ENCODE measurements at regions not wholly inside any gene's neighbourhood (a gene's known extent, or its start where the extent isn't known, plus 50 kb on each side); places are given as distances from the start of the nearest gene placed in this dataset.
"Not testable (repeated sequence)": the region's sequence is repeated elsewhere in the genome, so short reads cannot be mapped to it uniquely, and the experiment has no call there.

- BruUV-seq (replicated peaks): no TSS peak
Observed at GRCh38 chr6:178119-178518, 114.2 kb upstream of the DUSP22 start.

GRCh38 chr6:178929-179328 lies 113.4 kb upstream of the DUSP22 start:
- peaks cover 38% of the 10 kb centered on the region for H3K4me1 ChIP-seq (ENCODE audit: insufficient read depth, low read length, poor library complexity, severe bottlenecking)
- BruUV-seq (replicated peaks); H4K20me1 ChIP-seq (ENCODE audit: insufficient read depth, low read length); H3K79me2 ChIP-seq (ENCODE audit: insufficient read depth, low read depth, low read length); H3K4me2 ChIP-seq (ENCODE audit: low read length); H3K9me3 ChIP-seq (ENCODE audit: low read length); H3K4me3 ChIP-seq (ENCODE audit: low read depth, low read length, poor library complexity, severe bottlenecking); intact Hi-C loops (cut with micrococcal nuclease; ENCODE audit: unreplicated experiment); DNase-seq (ENCODE audit: low spot score); H2AFZ ChIP-seq (ENCODE audit: low read length); H3K9me2 ChIP-seq (ENCODE audit: insufficient read depth, low read length); H3K36me3 ChIP-seq (ENCODE audit: insufficient read depth, low read length); H3K27ac ChIP-seq (ENCODE audit: low read depth, low read length, poor library complexity, severe bottlenecking): not testable (repeated sequence)
- ChIA-PET CTCF (ENCODE audit: unreplicated experiment) (interaction anchor here (0.6 kb wide), 1 partner anchor 24 kb away, joined by 4 read pairs; no protein-coding TSS in a partner anchor), POLR2A (interaction anchor here (0.7 to 1.8 kb wide), 4 partner anchors 10 to 527 kb away, joined by 3 to 10 read pairs (median 4); no protein-coding TSS in a partner anchor)

More at GRCh38 chr6:178119-178518, 114.2 kb upstream of the DUSP22 start:
- Histone ChIP-seq H3K27ac (ENCODE audit: low read depth, low read length, poor library complexity, severe bottlenecking) (no peak overlapping the region), H3K79me2 (ENCODE audit: insufficient read depth, low read depth, low read length) (no peaks in the 10 kb centered on the region), H3K36me3 (ENCODE audit: insufficient read depth, low read length) (no peaks in the 10 kb centered on the region), H3K4me3 (ENCODE audit: low read depth, low read length, poor library complexity, severe bottlenecking) (no peak overlapping the region), H3K4me2 (ENCODE audit: low read length) (no peak overlapping the region), H3K4me1 (ENCODE audit: insufficient read depth, low read length, poor library complexity, severe bottlenecking) (peaks cover 29% of the 10 kb centered on the region), H4K20me1 (ENCODE audit: insufficient read depth, low read length) (no peaks in the 10 kb centered on the region), H3K9me2 (ENCODE audit: insufficient read depth, low read length) (no peaks in the 10 kb centered on the region), H3K9me3 (ENCODE audit: low read length) (peaks cover 4% of the 10 kb centered on the region; the same call in 1 of the 2 replicates), H2AFZ (ENCODE audit: low read length) (no peak overlapping the region)
- TF ChIP-seq CTCF (conservative IDR thresholded peaks at IDR 0.05; ENCODE audit: low read length): no peak
- TF ChIP-seq EZH2phosphoT487 (IDR thresholded peaks at IDR 0.05; ENCODE audit: borderline replicate concordance, low read depth, low read length): no peak
- intact Hi-C loops (cut with micrococcal nuclease; ENCODE audit: unreplicated experiment): no loop called here
- ChIA-PET POLR2A (interaction anchor here (0.7 to 0.8 kb wide), 3 partner anchors 23 to 537 kb away, joined by 4 to 5 read pairs (median 4); no protein-coding TSS in a partner anchor), CTCF (ENCODE audit: unreplicated experiment) (no interaction called here)
- no peak for DNase-seq (ENCODE audit: low spot score)

- Histone ChIP-seq H3K4me3 (ENCODE audit: low read depth, low read length, poor library complexity, severe bottlenecking) (no peak overlapping the region), H2AFZ (ENCODE audit: low read length) (no peak overlapping the region), H3K9me3 (ENCODE audit: low read length) (peaks cover 3% of the 10 kb centered on the region; the same call in 1 of the 2 replicates), H3K36me3 (ENCODE audit: insufficient read depth, low read length) (no peaks in the 10 kb centered on the region), H3K9me2 (ENCODE audit: insufficient read depth, low read length) (no peaks in the 10 kb centered on the region), H3K79me2 (ENCODE audit: insufficient read depth, low read depth, low read length) (no peaks in the 10 kb centered on the region), H4K20me1 (ENCODE audit: insufficient read depth, low read length) (no peaks in the 10 kb centered on the region), H3K27ac (ENCODE audit: low read depth, low read length, poor library complexity, severe bottlenecking) (no peak overlapping the region), H3K4me1 (ENCODE audit: insufficient read depth, low read length, poor library complexity, severe bottlenecking) (peaks cover 43% of the 10 kb centered on the region), H3K4me2 (ENCODE audit: low read length) (no peak overlapping the region)
- TF ChIP-seq EZH2phosphoT487 (IDR thresholded peaks at IDR 0.05; ENCODE audit: borderline replicate concordance, low read depth, low read length) (no peak), CTCF (conservative IDR thresholded peaks at IDR 0.05; ENCODE audit: low read length) (no peak)
- DNase-seq (ENCODE audit: low spot score): no peak
- ChIA-PET POLR2A (interaction anchor here (1.2 to 1.8 kb wide), 6 partner anchors 10 to 227 kb away, joined by 3 to 10 read pairs (median 4); no protein-coding TSS in a partner anchor), CTCF (ENCODE audit: unreplicated experiment) (interaction anchor here (0.6 kb wide), 1 partner anchor 24 kb away, joined by 4 read pairs; no protein-coding TSS in a partner anchor)
- no TSS peak for BruUV-seq (replicated peaks)
- intact Hi-C loops (cut with micrococcal nuclease; ENCODE audit: unreplicated experiment): no loop called here
Observed at GRCh38 chr6:179340-179950, 112.8 kb upstream of the DUSP22 start.

- CTCF ChIA-PET (ENCODE audit: unreplicated experiment): interaction anchor here (1.0 to 1.3 kb wide), 3 partner anchors 9 to 181 kb away, joined by 3 read pairs; no protein-coding TSS in a partner anchor
- BruUV-seq (replicated peaks); H3K79me2 ChIP-seq (ENCODE audit: insufficient read depth, low read depth, low read length); H3K36me3 ChIP-seq (ENCODE audit: insufficient read depth, low read length); H3K9me2 ChIP-seq (ENCODE audit: insufficient read depth, low read length); DNase-seq (ENCODE audit: low spot score); H3K9me3 ChIP-seq (ENCODE audit: low read length); H4K20me1 ChIP-seq (ENCODE audit: insufficient read depth, low read length); H3K4me3 ChIP-seq (ENCODE audit: low read depth, low read length, poor library complexity, severe bottlenecking): not testable (repeated sequence)
- Histone ChIP-seq H3K27ac (ENCODE audit: low read depth, low read length, poor library complexity, severe bottlenecking) (peak overlapping the region; percentile 88), H3K4me1 (ENCODE audit: insufficient read depth, low read length, poor library complexity, severe bottlenecking) (peaks cover 50% of the 10 kb centered on the region), H2AFZ (ENCODE audit: low read length) (peak overlapping the region; percentile 79; the same call in 1 of the 2 replicates), H3K4me2 (ENCODE audit: low read length) (peak overlapping the region; percentile 93)
- intact Hi-C loops (cut with micrococcal nuclease; ENCODE audit: unreplicated experiment): loop anchor here (2.0 kb wide), 1 partner anchor 531 kb away; no protein-coding TSS in a partner anchor
- POLR2A ChIA-PET: interaction anchor here (1.0 to 1.8 kb wide), 8 partner anchors 9 to 304 kb away, joined by 3 to 10 read pairs (median 4); no protein-coding TSS in a partner anchor
Observed at GRCh38 chr6:180091-180694, 112.1 kb upstream of the DUSP22 start.
